ENCODE measurements at regions not wholly inside any gene's neighbourhood (a gene's known extent, or its start where the extent isn't known, plus 50 kb on each side); places are given as distances from the start of the nearest gene placed in this dataset.

- Histone ChIP-seq H3K79me2 (ENCODE audit: insufficient read depth) (no peaks in the 10 kb centered on the region), H3K9ac (no peak overlapping the region), H3K9me2 (ENCODE audit: insufficient read depth) (no peaks in the 10 kb centered on the region), H3K27me3 (replicated peaks; ENCODE audit: insufficient read depth) (no peaks in the 10 kb centered on the region), H4K20me1 (ENCODE audit: insufficient read depth) (no peaks in the 10 kb centered on the region), H3K36me3 (ENCODE audit: low read depth) (no peaks in the 10 kb centered on the region), H3F3A (ENCODE audit: insufficient read depth) (no peaks in the 10 kb centered on the region), H3K4me2 (ENCODE audit: unreplicated experiment) (no peak overlapping the region), H3K4me3 (no peak overlapping the region), H3K4me1 (ENCODE audit: insufficient read depth) (no peaks in the 10 kb centered on the region), H3K27ac (no peak overlapping the region), H2AFZ (no peak overlapping the region), H3K9me3 (ENCODE audit: low read depth) (no peaks in the 10 kb centered on the region)
- no peak for DNase-seq
- TF ChIP-seq EZH2 (IDR thresholded peaks at IDR 0.05; ENCODE audit: insufficient read depth, poor library complexity, severe bottlenecking): no peak
- TF ChIP-seq EZH2phosphoT487 (IDR thresholded peaks at IDR 0.05; ENCODE audit: insufficient read depth, low read depth): no peak
- in situ Hi-C loops (cut with MboI): no loop called here
Measured at GRCh38 chr1:98575955-98576354, 85.6 kb upstream of the SNX7 start.

- DNase-seq: no peak
- Histone ChIP-seq H3K4me2 (ENCODE audit: unreplicated experiment) (no peak overlapping the region), H3K27me3 (replicated peaks; ENCODE audit: insufficient read depth) (no peaks in the 10 kb centered on the region), H3K36me3 (ENCODE audit: low read depth) (no peaks in the 10 kb centered on the region), H3K9ac (no peak overlapping the region), H2AFZ (no peak overlapping the region), H3K4me3 (no peak overlapping the region), H3K9me2 (ENCODE audit: insufficient read depth) (no peaks in the 10 kb centered on the region), H3K9me3 (ENCODE audit: low read depth) (no peaks in the 10 kb centered on the region), H3K4me1 (ENCODE audit: insufficient read depth) (no peaks in the 10 kb centered on the region), H4K20me1 (ENCODE audit: insufficient read depth) (no peaks in the 10 kb centered on the region), H3K79me2 (ENCODE audit: insufficient read depth) (no peaks in the 10 kb centered on the region), H3K27ac (no peak overlapping the region), H3F3A (ENCODE audit: insufficient read depth) (no peaks in the 10 kb centered on the region)
- WGBS, 2 experiments (ENCODE audit: low coverage in 1 of 2, low lambda C conversion rate in 2 of 2, missing lambda C conversion rate in 2 of 2): 24 to 26% methylated on average over 3 of the region's 3 CpGs
- TF ChIP-seq EZH2phosphoT487 (IDR thresholded peaks at IDR 0.05; ENCODE audit: insufficient read depth, low read depth) (no peak), EZH2 (IDR thresholded peaks at IDR 0.05; ENCODE audit: insufficient read depth, poor library complexity, severe bottlenecking) (no peak)
- in situ Hi-C loops (cut with MboI): no loop called here
Measured at GRCh38 chr1:98565951-98566350, 95.6 kb upstream of the SNX7 start.

GRCh38 chr1:98559291-98559690 is 102.2 kb upstream of the SNX7 start:
- no peaks in the 10 kb centered on the region for H3K4me1 ChIP-seq (ENCODE audit: insufficient read depth)
- in situ Hi-C loops (cut with MboI): no loop called here
- no peak overlapping the region for H3K27ac ChIP-seq
- DNase-seq: no peak
- H3K79me2 ChIP-seq (ENCODE audit: insufficient read depth): no peaks in the 10 kb centered on the region
- no peak for TF ChIP-seq EZH2phosphoT487 (IDR thresholded peaks at IDR 0.05; ENCODE audit: insufficient read depth, low read depth)
- H3K27me3 ChIP-seq (replicated peaks; ENCODE audit: insufficient read depth): no peaks in the 10 kb centered on the region
- no peak overlapping the region for H3K4me2 ChIP-seq (ENCODE audit: unreplicated experiment)
- no peaks in the 10 kb centered on the region for H3K9me3 ChIP-seq (ENCODE audit: low read depth)
- H4K20me1 ChIP-seq (ENCODE audit: insufficient read depth): no peaks in the 10 kb centered on the region
- no peak overlapping the region for H3K4me3 ChIP-seq
- no peaks in the 10 kb centered on the region for H3K36me3 ChIP-seq (ENCODE audit: low read depth)
- H3K9ac ChIP-seq: no peak overlapping the region
- H2AFZ ChIP-seq: no peak overlapping the region
- no peaks in the 10 kb centered on the region for H3K9me2 ChIP-seq (ENCODE audit: insufficient read depth)
- no peaks in the 10 kb centered on the region for H3F3A ChIP-seq (ENCODE audit: insufficient read depth)
- 25 to 30% methylated on average over 2 of the region's 2 CpGs for WGBS, 2 experiments (ENCODE audit: low coverage in 1 of 2, low lambda C conversion rate in 2 of 2, missing lambda C conversion rate in 2 of 2)

- Histone ChIP-seq H3K79me2 (ENCODE audit: insufficient read depth) (no peaks in the 10 kb centered on the region), H3K4me1 (ENCODE audit: insufficient read depth) (no peaks in the 10 kb centered on the region), H3K27ac (no peak overlapping the region), H4K20me1 (ENCODE audit: insufficient read depth) (no peaks in the 10 kb centered on the region), H3K27me3 (replicated peaks; ENCODE audit: insufficient read depth) (no peaks in the 10 kb centered on the region), H3K36me3 (ENCODE audit: low read depth) (no peaks in the 10 kb centered on the region), H3K9ac (no peak overlapping the region), H2AFZ (no peak overlapping the region), H3K4me2 (ENCODE audit: unreplicated experiment) (no peak overlapping the region), H3K9me2 (ENCODE audit: insufficient read depth) (no peaks in the 10 kb centered on the region), H3K9me3 (ENCODE audit: low read depth) (no peaks in the 10 kb centered on the region), H3F3A (ENCODE audit: insufficient read depth) (no peaks in the 10 kb centered on the region), H3K4me3 (no peak overlapping the region)
- in situ Hi-C loops (cut with MboI): no loop called here
- no peak for DNase-seq
- 54 to 58% methylated on average over 2 of the region's 2 CpGs for WGBS, 2 experiments (ENCODE audit: low coverage in 1 of 2, low lambda C conversion rate in 2 of 2, missing lambda C conversion rate in 2 of 2)
- no peak for TF ChIP-seq EZH2phosphoT487 (IDR thresholded peaks at IDR 0.05; ENCODE audit: insufficient read depth, low read depth)
- no peak for TF ChIP-seq EZH2 (IDR thresholded peaks at IDR 0.05; ENCODE audit: insufficient read depth, poor library complexity, severe bottlenecking)
Measured at GRCh38 chr1:98557895-98558294, 103.6 kb upstream of the SNX7 start.

GRCh38 chr1:98556521-98557158 is 104.9 kb upstream of the SNX7 start:
- Histone ChIP-seq H4K20me1 (ENCODE audit: insufficient read depth) (no peaks in the 10 kb centered on the region), H2AFZ (no peak overlapping the region)

More at GRCh38 chr1:98556521-98557158, 104.9 kb upstream of the SNX7 start:
- TF ChIP-seq EZH2 (IDR thresholded peaks at IDR 0.05; ENCODE audit: insufficient read depth, poor library complexity, severe bottlenecking) (no peak), EZH2phosphoT487 (IDR thresholded peaks at IDR 0.05; ENCODE audit: insufficient read depth, low read depth) (no peak)
- no peaks in the 10 kb centered on the region for H3K9me2 ChIP-seq (ENCODE audit: insufficient read depth)
- H3F3A ChIP-seq (ENCODE audit: insufficient read depth): no peaks in the 10 kb centered on the region
- 47 to 48% methylated on average over 2 of the region's 2 CpGs for WGBS, 2 experiments (ENCODE audit: low coverage in 1 of 2, low lambda C conversion rate in 2 of 2, missing lambda C conversion rate in 2 of 2)
- peak; percentile 51 for DNase-seq
- H3K9ac ChIP-seq: no peak overlapping the region
- in situ Hi-C loops (cut with MboI): no loop called here
- no peaks in the 10 kb centered on the region for H3K79me2 ChIP-seq (ENCODE audit: insufficient read depth)
- H3K27me3 ChIP-seq (replicated peaks; ENCODE audit: insufficient read depth): no peaks in the 10 kb centered on the region
- H3K27ac ChIP-seq: no peak overlapping the region
- H3K4me2 ChIP-seq (ENCODE audit: unreplicated experiment): no peak overlapping the region
- H3K4me3 ChIP-seq: no peak overlapping the region
- H3K36me3 ChIP-seq (ENCODE audit: low read depth): no peaks in the 10 kb centered on the region
- no peaks in the 10 kb centered on the region for H3K4me1 ChIP-seq (ENCODE audit: insufficient read depth)
- H3K9me3 ChIP-seq (ENCODE audit: low read depth): no peaks in the 10 kb centered on the region
